Activated CD4-positive, alpha-beta T cell treated with anti-CD3 and anti-CD28 coated beads for 48 hours (primary cell): ENCODE measurements at regions not wholly inside any gene's neighbourhood (a gene's known extent, or its start where the extent isn't known, plus 50 kb on each side); places are given as distances from the start of the nearest gene placed in this dataset.
"Not testable (repeated sequence)": the region's sequence is repeated elsewhere in the genome, so short reads cannot be mapped to it uniquely, and the experiment has no call there.

Source experiments
- DNase-seq: peaks from one replicate; pipeline ENCODE4 v3.0.0-alpha.2; 2020

- no peak for DNase-seq
Observed at GRCh38 chr11:23893126-23893525, 603.7 kb upstream of the LUZP2 start.

- DNase-seq: no peak
Observed at GRCh38 chr11:23897453-23898286, 599.2 kb upstream of the LUZP2 start.

- no peak for DNase-seq
Observed at GRCh38 chr11:23903044-23903704, 593.7 kb upstream of the LUZP2 start.

DNA sequence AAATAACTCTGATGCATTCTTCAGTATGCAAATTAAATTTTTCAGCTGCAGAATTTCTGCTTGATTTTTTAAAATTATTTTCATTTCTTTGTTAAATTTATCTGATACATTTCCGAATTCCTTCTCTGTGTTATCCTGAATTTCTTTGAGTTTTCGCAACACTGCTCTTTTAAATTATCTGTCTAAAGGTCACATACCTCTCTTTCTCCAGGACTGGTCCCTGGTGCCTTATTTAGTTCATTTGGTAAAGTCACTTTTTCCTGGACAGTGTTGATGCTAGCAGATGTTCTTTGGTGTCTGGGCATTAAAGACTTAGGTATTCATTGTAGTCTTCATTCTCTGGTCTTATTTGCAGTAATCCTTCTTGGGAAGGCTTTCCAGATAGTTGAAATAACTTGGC, 577.4 kb upstream of the LUZP2 start:
- DNase-seq: no peak

- no peak for DNase-seq
Observed at GRCh38 chr11:23923357-23923756, 573.5 kb upstream of the LUZP2 start.

DNA sequence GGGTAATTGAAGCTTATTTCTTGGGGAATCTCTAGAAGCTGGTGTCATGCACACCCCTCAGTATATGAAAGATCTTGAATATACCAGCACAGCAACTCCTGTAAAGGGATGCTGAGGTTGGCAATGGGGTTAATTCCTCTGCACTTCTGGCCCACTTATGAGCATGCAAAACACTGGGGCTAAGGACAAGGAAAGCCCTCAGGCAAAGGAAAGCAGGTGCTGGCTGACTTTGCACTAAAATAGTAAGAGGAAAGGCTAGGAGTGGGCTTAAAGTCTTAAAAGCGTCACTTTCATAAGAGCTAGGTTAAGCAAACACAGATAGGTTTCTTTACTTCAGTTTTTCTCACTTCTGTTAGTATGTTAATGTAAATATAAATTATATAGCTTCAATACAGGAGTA, 572.6 kb upstream of the LUZP2 start:
- DNase-seq: no peak

- no peak for DNase-seq
Observed at GRCh38 chr11:23931443-23931842, 565.4 kb upstream of the LUZP2 start.

GRCh38 chr11:23932485-23932898, 564.4 kb upstream of the LUZP2 start:
- DNase-seq: no peak

GRCh38 chr11:23933721-23934120, 563.1 kb upstream of the LUZP2 start:
- DNase-seq: no peak

GRCh38 chr11:23934671-23935270, 562.1 kb upstream of the LUZP2 start:
- DNase-seq: not testable (repeated sequence)

DNA sequence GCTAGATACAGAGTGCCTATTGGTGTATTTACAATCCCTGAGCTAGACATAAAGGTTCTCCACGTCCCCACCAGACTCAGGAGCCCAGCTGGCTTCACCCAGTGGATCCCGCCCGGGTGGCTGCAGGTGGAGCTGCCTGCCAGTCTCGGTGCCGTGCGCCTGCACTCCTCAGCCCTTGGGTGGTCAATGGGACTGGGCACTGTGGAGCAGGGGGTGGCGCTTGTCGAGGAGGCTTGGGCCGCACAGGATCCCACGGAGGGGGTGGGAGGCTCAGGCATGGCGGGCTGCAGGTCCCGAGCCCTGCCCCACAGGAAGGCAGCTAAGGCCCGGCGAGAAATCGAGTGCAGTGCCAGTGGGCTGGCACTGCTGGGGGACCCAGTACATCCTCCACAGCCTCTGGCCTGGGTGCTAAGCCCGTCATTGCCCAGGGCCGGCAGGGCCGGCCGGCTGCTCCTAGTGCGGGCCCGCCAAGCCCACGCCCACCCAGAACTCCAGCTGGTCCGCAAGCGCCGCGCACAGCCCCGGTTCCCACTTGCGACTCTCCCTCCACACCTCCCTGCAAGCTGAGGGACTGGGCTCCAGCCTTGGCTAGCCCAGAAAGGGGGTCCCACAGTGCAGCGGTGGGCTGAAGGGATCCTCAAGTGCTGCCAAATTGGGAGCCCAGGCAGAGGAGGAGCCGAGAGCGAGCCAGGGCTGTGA, 554.6 kb upstream of the LUZP2 start:
- DNase-seq: not testable (repeated sequence)

- no peak for DNase-seq
Observed at GRCh38 chr11:23944923-23945322, 551.9 kb upstream of the LUZP2 start.

- no peak for DNase-seq
Observed at GRCh38 chr11:23947883-23948282, 549.0 kb upstream of the LUZP2 start.

DNA sequence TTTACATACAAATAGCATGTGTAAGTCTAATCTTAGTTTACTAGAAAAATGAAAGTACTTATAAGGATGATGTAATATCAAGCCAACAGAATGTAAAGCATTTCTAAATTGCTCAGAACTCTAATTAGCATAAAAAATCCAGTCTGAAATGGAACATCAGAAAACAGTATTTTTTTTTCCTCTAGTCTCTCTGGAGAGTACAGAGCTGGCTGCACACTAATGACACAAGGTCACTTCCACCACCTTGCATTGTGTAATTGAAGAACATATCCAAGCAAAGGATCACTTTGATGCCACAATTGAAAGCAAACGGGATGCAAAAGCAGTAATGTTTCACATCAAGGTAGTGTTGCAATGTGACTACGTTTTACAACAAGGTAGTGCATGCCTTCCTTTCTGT, 548.0 kb upstream of the LUZP2 start:
- DNase-seq: no peak

GRCh38 chr11:23953951-23954710, 542.7 kb upstream of the LUZP2 start:
- no peak for DNase-seq

- no peak for DNase-seq
Observed at GRCh38 chr11:23954730-23955129, 542.1 kb upstream of the LUZP2 start.

DNA sequence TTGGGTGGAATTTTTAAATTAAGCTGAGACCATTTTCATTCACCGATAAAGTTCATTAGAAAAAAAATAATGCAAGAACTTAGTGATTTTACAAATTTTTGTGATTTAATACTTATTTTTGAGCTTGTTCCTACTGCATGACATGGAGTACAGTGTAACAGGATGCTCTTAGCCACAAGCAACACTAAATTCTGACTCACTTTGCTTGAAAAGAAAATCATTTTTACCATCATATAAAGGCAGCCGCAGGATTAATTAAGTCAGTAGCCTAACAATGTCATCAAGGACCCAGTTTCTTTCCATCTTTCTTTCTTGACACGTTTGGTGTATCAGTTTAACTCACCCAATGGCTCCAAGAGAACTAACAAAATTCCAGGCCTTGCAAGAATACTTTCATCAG, 540.3 kb upstream of the LUZP2 start:
- no peak for DNase-seq

DNA sequence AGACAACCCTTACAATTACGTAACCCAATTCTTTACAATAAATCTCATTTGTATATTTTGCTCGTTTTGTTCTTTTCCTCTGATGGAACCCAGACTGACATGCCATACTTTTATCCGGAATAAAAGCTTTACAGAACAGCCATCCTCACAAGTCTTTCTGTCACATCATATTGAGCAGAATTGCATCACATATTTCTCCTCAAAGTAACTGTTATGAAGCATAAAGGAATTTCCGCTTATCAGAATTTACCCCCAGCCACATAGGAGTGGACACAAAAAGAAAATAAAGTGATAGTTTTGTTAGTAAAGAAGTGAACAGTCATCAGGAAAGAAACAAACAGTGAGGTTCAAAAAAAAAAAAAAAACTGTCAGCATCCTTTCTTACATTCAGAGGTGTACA, 539.5 kb upstream of the LUZP2 start:
- DNase-seq: no peak

DNA sequence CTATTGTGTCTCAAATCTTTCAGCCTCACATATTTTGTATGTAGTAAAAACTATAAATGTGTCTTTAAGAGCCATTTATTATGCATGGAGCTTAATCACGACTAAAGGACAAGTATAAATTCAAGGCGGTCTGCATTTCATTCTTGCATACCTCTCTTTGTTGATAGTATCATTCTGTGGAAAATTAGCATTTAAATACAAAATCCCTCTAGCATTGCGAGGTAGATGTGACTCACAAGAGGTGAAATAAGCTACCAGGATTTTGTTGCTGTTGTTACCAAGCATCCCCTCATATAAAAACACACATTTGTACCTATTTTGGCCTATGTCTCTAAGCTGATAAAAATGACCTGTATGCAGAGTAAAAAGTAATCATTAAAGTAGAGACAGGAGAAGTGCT, 537.4 kb upstream of the LUZP2 start:
- DNase-seq: no peak

DNA sequence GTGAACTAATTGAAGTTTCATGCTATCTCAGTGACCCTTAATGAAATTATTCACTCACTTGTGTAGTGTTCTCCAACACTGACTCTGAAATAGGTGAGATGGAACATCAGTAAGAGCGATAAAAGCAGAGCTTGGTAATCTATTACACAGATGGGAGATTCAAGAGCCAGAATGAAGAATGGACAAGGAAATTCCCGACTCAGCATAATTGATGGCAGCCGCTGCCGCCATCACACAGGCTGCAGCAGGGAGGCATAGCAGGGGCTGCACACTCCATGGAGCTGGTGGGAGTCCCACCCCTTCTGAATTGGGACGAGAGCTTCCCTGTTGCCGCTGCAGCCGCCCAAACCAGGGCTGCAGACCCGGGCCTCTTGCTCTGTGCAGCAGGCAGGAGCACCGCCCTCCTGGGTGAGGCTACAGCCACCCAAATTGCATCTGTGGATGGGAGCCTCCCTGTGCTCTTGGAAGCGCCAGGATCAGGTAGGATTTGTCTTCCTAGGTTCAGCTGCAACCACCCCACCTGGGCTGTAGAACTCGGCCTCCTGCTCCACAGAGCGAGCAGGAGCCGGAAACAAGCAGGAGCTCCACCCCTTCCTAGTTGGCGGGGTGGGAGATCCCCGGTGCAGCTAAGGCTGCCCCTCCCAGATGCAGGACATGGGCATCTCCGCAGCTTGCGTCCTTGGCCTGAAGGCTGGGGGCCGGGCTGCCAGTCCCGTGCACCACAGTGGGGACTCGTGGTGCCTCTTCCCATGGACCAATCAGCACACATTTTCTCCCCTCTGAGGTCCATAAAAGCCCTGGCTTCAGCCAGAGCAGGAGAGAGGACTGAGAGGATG, 535.1 kb upstream of the LUZP2 start:
- no peak for DNase-seq

DNA sequence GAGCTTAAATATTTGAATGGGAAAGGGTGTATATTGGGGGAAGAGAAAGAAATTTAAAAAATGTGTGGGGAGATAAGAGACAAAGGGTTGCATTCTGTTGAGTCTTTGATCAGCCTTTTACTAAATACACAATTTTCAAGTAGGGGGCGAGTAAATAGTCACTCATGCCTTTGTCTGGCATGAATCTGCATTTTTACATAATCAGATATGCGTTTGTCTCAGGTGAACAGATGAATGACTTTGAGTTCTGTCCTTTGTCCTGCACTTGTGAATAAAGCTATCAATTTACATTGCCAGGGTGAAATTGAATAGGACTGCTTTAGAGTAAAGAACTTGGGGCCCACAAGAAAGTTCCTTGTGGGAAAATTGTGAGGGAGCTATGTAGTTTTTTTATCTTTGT, 523.6 kb upstream of the LUZP2 start:
- no peak for DNase-seq

DNA sequence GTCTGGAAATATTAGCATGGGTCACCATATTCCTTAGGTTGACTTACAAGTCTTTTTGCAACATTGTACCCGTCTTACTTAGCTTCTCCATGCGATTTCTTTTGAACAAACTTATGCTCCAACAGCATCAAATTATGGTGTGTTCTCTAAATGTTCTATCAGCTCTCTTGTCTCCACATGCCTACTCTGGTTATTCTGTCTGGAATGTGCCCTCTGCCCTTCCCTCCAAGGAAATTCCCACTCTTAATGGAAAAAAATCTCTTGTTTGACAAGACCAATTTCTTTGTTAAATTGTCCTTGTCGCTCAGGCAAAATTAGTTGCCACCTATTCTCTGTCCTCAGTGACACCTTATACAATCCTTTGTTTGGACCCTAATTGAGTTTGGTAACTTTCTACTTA, 522.8 kb upstream of the LUZP2 start:
- no peak for DNase-seq
